GM19238 (cell line): ENCODE measurements at regions not wholly inside any gene's neighbourhood (a gene's known extent, or its start where the extent isn't known, plus 50 kb on each side); places are given as distances from the start of the nearest gene placed in this dataset.
"Not testable (repeated sequence)": the region's sequence is repeated elsewhere in the genome, so short reads cannot be mapped to it uniquely, and the experiment has no call there.

ENCODE experiments used
- DNase-seq: peaks from one replicate; pipeline ENCODE4 v3.0.0; 2011; ENCODE audit warnings: low spot score; ENCODE audit not compliant: insufficient read length

GRCh38 chr9:73095425-73095824, 56.2 kb upstream of the ANXA1 start:
- no peak for DNase-seq

GRCh38 chr9:73093740-73094379, 57.8 kb upstream of the ANXA1 start:
- DNase-seq, result no peak

GRCh38 chr9:73093016-73093739, 58.5 kb upstream of the ANXA1 start:
- DNase-seq, result no peak

- DNase-seq, result no peak
These were observed 59.8 kb upstream of the ANXA1 start for GRCh38 chr9:73091909-73092308.

DNA sequence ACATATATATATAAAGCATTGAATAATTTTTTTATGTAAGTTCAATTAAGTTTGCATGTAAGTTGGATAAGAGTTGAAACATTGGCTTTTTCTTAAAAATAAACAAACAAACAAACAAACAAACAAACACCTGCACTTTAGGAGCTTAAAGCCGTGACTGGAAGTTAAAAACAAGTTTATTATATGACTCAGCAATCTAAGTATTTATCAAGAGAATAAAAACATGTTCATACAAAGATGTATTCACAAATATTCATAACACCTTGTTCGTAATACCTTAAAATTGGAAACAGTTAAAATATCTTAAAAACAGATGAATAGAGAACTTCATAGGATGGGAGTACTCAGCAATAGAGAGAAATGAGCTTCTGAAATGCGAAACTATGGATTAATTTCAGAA, 61.5 kb upstream of the ANXA1 start:
- DNase-seq, result no peak

DNA sequence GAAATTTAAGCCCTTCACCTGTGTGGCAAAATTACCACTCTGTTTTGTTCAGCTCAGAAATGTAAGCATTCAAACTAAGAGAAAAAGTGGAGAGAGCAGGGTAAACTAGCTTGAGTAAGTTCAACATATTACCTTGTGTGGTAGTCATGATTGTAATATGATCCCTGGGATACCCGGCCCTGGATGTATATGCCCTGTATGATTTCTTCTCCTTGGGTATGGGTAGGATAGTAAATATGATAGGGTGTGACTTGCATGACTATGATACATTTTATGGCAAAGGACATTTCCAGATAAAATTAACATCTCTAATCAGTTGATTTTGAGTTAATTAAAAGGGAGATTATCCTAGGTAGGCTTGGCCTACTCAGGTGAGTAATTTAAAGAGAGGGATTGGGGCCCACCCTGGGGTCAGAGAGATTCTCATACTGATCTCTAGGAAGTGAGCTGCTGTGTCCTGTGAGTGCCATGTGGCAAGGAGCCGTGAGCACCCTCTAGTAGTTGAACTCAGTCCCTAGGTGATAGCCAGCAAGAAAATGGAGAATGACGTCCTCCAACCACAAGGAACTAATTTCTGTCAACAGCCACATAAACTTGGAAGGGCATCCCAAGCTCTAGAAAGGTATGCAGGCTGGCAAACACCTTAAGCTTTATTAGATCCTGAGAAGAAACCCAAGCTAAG, 62.2 kb upstream of the ANXA1 start:
- no peak for DNase-seq

GRCh38 chr9:73087876-73088275, 63.8 kb upstream of the ANXA1 start:
- not testable (repeated sequence) for DNase-seq

- no peak for DNase-seq
These were observed 68.1 kb upstream of the ANXA1 start for GRCh38 chr9:73083519-73083918.

- peak; percentile 4 for DNase-seq
These were observed 69.5 kb upstream of the ANXA1 start for GRCh38 chr9:73081979-73082657.

DNA sequence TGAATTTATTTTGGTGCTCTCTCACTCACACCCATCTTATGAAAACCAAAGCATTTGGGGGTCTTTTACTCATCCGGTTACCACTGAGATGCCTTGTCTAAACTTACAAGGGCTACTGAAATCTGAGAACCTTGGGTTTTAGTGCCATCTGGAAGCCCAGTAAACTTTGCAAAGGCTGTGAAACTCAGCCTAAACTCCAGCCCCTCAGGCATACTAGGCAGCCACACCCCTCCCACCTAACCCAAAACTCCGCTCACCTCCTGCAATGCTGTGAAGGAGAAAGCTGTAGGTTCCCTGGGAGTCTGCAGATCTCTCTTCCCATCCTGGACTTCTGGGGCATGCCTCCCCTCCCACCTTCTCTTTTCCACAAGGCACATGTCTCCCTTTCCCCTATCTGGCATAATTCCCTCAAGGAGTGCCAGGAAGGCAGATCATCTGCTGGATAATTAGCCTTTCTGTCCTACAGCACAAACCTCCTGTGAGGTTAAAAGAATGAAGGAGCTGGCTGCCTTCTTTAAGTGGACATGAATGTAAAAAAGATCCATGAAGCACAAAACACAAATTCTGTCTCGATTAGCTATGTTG, 71.5 kb upstream of the ANXA1 start:
- no peak for DNase-seq

DNA sequence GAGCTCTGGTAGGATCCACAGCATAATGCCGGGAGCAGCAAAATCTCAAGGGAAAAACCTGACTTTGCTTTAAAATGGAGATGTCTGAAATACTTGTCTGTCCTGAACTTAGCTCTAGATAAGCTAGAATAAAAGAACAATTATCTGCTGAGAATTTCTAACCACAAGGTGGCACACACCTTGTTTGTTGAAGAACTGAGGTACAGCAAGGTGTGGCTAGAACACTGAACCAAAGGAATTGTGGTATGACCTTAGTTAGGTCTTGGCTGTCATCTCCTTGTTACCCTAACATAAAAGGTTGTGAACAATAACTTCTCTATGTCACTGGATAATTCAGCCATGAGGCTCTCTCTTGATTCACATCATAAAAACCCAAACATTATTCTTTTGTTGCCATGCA, 72.3 kb upstream of the ANXA1 start:
- no peak for DNase-seq

GRCh38 chr9:73077625-73078030, 74.0 kb upstream of the ANXA1 start:
- no peak for DNase-seq

- DNase-seq, result no peak
These were observed 74.7 kb upstream of the ANXA1 start for GRCh38 chr9:73076970-73077369.

DNA sequence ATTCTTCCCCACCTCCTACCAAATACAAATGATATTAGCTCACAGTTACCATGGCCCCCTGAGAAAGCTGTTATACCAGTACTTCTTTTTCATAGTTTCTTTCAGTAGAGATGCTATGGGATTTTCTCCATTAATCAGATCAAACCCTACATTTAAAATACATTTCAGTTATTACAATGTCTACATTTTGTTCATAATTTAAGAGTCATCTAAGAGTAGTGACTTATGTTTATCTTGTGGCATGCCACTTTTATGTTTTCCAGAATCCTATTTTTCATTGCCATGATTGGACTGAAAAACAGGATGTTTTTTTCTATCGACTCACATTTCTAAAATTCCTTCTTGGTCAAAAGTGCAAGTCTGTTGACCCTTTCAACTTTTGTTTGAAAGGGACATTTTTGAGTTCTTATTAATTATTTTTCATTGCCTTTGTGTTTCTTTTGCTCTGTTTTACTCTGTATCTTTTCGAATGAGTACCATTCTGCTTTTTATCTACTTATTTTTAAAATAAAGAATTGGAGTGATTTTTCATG, 77.4 kb upstream of the ANXA1 start:
- DNase-seq, result no peak

DNA sequence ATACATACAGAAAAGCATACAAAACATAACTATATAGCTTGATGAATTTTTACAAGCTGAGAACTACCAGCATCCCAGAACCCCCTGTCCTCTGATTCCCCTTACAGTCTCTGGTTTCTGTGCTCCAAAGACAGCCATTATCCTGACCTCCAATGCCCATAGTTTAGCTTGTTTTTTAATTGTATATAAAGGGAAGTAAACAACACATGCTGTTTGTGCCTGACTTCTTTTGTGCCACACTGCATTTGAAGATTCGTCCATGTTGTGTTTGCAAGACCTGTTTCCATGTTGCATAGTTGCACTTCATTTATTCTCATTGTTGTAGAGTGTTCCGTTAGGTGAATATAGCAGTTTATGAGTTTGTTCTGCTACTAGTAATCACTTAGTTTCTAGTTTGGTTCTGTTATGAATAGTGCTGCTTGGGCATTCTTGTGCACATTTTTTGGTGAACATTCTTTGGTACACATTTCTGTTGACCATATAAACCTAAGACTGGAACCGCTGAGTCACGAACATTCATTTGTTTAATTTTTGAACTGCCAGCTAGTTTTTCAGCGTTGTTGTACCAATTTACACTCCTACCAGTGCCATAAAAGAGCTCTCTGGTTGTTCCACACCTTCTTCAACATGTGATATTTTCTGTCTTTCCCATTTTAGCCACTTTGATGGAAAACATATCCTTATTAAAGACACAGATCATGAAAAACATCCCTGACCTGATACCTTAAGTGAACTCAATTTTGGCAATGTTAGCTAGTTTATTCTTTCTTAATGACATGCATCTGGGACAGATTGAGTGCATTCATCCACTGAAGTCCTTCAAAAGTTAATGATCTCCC, 78.1 kb upstream of the ANXA1 start:
- no peak for DNase-seq

- DNase-seq, result no peak
These were observed 84.6 kb upstream of the ANXA1 start for GRCh38 chr9:73067074-73067473.

DNA sequence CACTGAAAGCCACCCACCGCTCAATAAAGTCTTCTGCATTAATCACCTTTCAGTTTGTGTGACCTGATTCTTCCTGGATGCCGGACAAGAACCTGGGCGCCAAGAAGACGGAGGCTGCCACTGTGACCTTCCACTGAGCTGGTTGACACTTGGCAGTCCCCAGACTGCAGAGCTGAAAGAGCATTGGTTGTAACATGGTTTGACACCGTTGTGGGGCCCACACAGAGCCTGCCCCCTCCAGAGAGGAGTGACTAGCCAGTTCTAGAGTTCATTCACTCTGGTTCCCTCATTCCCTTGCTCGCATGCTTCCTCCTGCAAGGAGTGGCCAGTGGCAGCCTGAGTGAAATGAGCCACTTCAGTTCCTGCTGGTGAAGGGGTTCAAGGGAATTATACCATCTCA, 86.2 kb upstream of the ANXA1 start:
- no peak for DNase-seq

DNA sequence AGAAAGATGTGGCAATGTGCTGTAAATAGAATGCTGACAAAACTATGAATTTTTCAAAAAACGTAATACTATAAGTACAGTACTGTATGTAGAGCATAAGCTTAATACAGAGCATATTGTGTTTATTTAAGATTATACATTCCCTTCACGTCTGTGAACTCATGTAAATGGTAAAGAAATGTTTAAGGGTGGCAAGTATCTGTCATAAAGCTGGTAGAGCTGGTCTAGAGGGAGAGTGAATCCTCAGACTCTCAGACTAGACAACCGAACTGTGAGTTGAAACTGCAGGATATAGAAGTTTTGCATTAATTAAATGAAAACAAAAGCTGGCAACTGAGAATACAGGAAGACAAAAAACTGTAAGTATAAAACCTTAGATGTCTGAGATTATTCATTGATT, 87.3 kb upstream of the ANXA1 start:
- DNase-seq, result no peak

DNA sequence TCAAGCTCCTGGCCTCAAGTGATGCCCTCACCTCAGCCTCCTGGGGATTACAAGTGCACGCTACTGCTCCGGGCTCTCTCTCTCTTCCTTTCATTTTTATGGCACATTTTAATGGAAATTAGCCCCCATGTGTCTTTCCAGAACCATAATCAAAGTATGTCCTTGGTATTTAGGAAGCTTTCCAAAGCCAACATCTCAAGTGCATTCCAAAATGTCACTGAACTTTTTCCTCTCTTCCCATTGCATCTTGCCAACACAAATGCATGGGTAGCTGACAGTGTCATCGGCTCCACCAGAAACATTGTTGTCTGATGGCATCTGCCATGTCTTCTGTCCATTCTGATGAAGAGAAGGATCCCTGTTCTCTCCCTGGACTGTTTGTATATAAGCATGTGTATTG, 90.5 kb upstream of the ANXA1 start:
- no peak for DNase-seq

DNA sequence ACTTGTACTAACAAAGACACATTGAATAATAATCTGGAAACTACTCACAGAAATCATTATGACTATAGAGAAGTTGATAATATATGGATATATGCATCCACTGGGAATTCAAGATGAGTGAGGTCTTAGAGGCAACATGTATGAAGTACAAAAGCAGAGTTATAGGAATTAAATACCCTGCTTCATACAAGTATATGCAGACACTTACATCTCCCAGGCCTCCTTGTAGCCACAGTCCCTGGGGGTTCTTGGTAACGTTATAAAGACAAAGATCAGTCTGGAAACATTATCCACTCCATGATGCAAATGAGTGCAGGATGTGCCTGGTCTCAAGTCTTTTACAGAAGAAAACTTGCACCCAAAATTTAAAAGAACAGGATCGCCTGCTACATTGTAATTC, 92.4 kb upstream of the ANXA1 start:
- no peak for DNase-seq

DNA sequence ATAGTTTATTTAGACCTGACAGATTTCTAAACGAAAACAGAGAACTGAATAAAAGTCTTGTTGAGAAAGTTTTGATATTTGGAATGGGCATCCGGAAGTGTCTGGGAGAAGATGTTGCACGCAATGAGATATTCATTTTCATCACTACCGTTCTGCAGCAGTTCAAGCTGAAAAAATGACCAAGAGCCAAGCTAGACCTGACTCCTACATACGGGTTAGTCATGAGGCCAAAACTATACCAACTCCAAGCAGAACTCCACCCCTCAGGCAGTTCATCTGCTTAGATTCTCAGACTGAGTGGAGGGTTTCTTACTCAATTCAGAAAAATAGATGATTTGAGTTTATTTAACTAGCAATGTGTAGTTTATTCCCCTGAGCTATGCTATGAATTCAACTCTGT, 95.4 kb upstream of the ANXA1 start:
- DNase-seq, result no peak
